ENCODE measurements at regions not wholly inside any gene's neighbourhood (a gene's known extent, or its start where the extent isn't known, plus 50 kb on each side); places are given as distances from the start of the nearest gene placed in this dataset.

GRCh38 chr5:91225848-91226686 is 157.1 kb downstream of the ARRDC3 start:
- TF ChIP-seq CTCF (IDR thresholded peaks at IDR 0.05; ENCODE audit: low read length) (peak; percentile 82), EZH2 (IDR thresholded peaks at IDR 0.05; ENCODE audit: borderline replicate concordance, low read length) (no peak)

Data from OCI-LY1 (cell line).